ENCODE measurements at regions not wholly inside any gene's neighbourhood (a gene's known extent, or its start where the extent isn't known, plus 50 kb on each side); places are given as distances from the start of the nearest gene placed in this dataset.
A peak's percentile ranks its signal among the peaks of the same experiment; 100 is the strongest.
"Not testable (repeated sequence)": the region's sequence is repeated elsewhere in the genome, so short reads cannot be mapped to it uniquely, and the experiment has no call there.

GRCh38 chr5:34447424-34447823 lies 208.7 kb upstream of the RAI14 start:
- no peak for DNase-seq (ENCODE audit: low read depth)

- DNase-seq (ENCODE audit: low read depth), result no peak
These were observed 206.5 kb upstream of the RAI14 start for GRCh38 chr5:34449639-34450038.

GRCh38 chr5:34450338-34450737 lies 205.8 kb upstream of the RAI14 start:
- no peak for DNase-seq (ENCODE audit: low read depth)

DNA sequence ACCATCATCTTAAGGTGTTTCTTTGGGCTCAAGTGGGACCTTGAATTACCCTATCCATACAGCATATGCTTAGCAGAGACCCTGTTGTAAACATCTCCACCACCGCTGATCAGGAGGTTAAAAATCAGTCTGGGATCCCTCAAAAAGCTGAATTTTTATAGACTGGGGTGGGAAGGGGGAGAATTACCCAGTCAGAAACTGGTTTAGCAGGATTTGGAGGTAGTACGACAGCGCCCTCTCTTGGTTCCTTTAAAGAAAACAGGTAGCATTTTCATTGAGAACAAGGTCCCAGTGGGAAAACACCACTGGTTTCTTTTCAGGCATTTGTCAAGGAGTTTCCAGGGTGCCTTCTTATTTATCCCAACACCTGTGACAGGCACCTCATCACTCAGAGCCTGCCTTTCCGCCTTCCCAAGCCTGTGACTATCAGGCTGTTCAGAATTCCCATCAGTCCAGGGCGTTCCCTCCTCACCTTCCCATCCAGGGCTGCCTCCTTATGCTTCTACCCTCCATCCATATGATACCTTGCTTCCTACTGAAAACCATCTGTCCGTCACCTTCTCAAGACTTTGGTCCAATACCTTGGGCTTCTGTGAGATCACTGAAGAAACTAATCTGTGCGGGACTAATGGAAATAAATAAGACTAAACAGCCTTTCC lies 203.8 kb upstream of the RAI14 start:
- peak; percentile 40 for DNase-seq (ENCODE audit: low read depth)

GRCh38 chr5:34455098-34455497 lies 201.0 kb upstream of the RAI14 start:
- no peak for DNase-seq (ENCODE audit: low read depth)

- DNase-seq (ENCODE audit: low read depth), result no peak
These were observed 196.2 kb upstream of the RAI14 start for GRCh38 chr5:34459908-34460307.

DNA sequence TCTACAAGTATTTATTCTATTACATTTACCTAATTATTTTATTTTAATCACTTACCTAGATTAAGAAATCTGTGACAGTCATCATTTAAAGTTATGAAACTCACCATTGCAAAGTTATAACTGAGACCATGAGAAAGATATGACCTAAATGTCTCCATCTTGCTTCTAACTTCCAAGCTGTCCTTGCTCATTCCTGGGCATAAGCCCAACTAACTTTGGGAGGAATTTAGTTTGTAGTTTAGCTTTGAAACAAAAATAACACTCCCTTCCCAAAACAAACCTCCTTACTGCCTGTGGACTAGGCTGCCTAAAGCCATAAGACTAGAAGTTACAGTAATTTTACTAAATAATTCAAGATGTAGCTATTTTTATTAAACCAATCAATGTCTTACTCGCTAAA lies 195.6 kb upstream of the RAI14 start:
- DNase-seq (ENCODE audit: low read depth), result no peak

DNA sequence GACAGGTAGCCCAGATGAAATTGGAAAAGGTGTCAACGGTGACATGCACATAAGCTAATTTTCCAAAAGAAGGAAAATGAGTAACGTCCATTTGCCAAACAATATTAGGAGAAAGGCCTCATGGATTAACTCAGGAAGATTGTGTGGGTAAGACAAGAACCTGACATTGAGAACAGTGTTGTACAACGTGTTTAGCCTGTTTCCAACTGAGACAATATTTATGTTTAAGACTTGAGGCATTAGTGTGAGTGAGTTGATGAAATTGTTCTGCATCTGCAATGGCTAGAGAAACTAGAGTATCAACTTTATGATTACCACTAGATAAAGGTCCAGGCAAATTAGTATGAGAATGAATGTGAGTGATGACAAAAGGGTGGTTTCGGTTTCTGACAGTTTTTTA lies 191.3 kb upstream of the RAI14 start:
- no peak for DNase-seq (ENCODE audit: low read depth)

DNA sequence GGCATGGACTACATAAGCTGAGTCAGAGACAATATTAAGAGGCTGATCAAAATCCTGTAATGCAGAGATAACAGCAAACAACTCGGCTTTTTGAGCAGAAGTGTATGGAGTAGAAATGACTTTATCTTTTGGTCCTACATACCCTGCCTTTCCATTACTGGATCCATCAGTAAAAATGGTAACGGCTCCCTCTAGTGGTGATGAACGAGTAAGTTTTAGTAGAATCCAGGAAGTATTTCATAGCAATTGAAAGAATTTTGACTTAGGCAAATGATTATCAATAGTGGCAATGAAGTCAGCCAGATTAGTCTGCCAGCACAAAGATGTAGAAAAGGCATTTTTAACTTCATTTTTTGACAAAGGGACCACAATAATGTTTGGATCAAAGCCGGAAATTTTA lies 190.8 kb upstream of the RAI14 start:
- peak; percentile 43 for DNase-seq (ENCODE audit: low read depth)

- not testable (repeated sequence) for DNase-seq (ENCODE audit: low read depth)
These were observed 189.4 kb upstream of the RAI14 start for GRCh38 chr5:34466519-34467388.

DNA sequence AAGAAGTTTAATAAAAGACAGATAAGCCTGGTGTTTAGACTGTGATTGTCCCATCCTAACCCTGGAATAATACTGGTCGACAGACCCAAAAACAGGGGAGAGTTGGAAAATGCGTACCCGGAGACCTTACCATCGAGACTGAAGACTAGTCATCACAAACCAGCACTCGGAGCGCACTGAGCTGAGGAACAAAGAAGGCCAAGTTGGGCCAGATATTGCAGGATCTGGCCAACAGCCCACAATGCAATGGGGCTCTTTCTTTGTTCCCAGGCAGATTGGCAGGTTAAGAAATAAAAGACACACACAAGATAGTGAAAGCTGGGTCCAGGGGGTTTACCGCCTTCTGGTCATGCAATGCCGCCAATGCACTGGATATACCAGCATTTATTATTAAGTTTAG lies 188.7 kb upstream of the RAI14 start:
- no peak for DNase-seq (ENCODE audit: low read depth)

- not testable (repeated sequence) for DNase-seq (ENCODE audit: low read depth)
These were observed 188.1 kb upstream of the RAI14 start for GRCh38 chr5:34467984-34468383.

GRCh38 chr5:34469971-34470370 lies 186.2 kb upstream of the RAI14 start:
- no peak for DNase-seq (ENCODE audit: low read depth)

DNA sequence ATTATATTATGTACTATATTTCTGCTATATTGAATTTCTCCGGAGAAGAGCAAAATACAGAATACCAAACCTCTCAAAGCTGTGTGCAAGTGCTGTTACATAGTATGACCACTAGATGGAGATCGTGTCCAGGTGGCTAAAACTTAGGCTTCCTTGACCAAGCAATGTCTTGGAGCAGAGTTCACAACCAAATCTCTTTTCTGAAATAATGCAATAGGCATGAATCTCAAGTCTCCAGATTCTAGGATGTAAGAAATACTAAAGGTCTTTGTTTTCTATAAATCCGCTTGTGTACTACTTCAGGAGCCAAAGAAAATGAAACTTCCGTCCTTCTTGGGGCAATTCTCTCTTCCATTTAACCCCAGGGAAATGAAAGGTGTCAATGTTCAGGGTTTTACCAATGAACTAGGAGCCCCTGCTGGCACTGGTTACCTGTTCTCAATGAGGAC lies 181.5 kb upstream of the RAI14 start:
- DNase-seq (ENCODE audit: low read depth), result peak; percentile 66

DNA sequence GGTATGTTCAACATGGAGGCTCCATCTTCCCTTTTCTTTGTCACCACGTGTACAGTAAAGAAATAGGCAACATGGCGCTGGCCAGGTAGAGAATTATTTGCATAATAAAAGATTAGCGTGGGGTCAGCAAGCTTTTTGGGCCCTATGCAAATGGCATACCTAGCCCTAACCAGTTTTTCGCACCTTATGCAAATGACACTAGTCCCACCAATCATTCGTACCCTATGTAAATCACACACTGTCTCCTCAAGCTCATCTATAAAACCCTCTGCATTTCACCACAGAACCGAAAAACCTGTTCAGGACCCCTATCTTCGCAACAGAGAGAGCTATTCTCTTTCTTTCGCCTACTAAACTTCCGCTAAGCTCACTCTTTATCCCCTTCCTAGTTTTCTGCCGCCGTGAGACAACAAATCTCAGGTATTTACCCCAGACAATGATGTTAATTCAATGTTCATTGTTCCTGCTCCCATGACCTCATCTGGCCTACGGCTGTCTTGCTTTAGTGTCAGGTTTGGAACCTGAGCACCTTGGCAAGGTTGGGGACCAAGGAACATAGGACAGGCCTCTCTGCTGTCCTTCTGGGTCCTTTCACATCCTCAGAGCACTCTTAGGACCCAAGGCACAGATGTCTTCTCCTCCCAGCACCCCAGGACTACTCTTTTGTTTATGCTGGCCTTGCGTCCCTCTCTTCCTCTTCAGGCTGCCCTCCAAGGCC lies 180.7 kb upstream of the RAI14 start:
- DNase-seq (ENCODE audit: low read depth), result no peak

DNA sequence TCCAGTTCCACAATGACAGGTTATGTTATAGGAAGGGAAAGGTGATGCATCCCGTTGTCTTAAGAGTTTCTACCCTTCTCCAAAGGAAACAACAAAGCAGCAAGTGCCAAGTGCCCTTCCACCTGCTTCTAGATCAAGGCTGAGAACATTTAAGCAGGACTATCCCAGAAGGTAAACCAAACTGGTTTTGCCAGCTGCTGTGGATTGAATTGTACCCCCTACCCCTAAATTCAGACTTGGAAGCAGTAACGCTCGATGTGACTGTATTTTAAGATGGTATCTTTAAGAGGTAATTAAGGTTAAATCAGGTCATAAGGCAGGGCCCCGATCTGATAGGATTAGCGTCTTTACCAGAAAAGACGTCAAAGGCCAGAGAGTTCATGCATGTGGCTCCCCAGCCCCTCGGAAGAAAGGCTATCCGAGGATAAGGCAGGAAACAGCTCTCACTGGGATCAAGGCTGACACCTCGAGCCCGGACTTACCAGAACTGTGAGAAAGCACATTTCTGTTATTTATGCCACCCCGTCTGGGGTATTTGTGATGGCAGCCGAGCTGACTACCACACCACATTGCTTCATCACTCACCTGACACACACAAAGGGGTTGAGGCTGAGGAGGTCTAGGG lies 179.1 kb upstream of the RAI14 start:
- DNase-seq (ENCODE audit: low read depth), result no peak

GRCh38 chr5:34480810-34481528 lies 175.2 kb upstream of the RAI14 start:
- no peak for DNase-seq (ENCODE audit: low read depth)

- no peak for DNase-seq (ENCODE audit: low read depth)
These were observed 172.6 kb upstream of the RAI14 start for GRCh38 chr5:34483442-34484033.

GRCh38 chr5:34484216-34484920 lies 171.8 kb upstream of the RAI14 start:
- DNase-seq (ENCODE audit: low read depth), result no peak

DNA sequence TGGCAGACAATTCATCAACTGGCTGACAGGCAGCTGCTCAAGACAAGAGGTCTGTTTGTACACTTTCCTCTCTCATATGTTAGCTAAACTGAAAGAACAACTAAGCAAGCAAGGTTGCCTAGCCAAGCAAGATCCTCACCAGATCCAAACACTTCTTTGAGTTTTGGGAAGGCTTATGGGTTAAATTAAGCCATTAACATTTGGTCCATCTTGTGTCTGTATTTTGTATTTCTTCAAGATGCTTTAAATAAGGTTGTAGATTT lies 170.4 kb upstream of the RAI14 start:
- DNase-seq (ENCODE audit: low read depth), result no peak

All from amniotic epithelial cell (primary cell).